GM12878 (cell line): ENCODE measurements at regions not wholly inside any gene's neighbourhood (a gene's known extent, or its start where the extent isn't known, plus 50 kb on each side); places are given as distances from the start of the nearest gene placed in this dataset.

Experiments
- ATAC-seq: fragments of 200-7000 bp; cut with Tn5 transposase; 3 replicates; pipeline ENCODE4 v1.9.1; 2020; ENCODE audit warnings: mild to moderate bottlenecking, moderate library complexity
- BruUV-seq: library from RNA; stranded (reverse); fragments of 400-500 nt; replicated peaks from 2 replicates; lab custom pipeline; 2021; lab: Mats Ljungman, UMichigan
- CTCF ChIA-PET: fragments of 300-600 bp; sonication (Branson Sonifier 250); formaldehyde crosslinking; extraction: SDS; loops from one replicate; lab custom pipeline; 2021; ENCODE audit warnings: inconsistent platforms; lab: Yijun Ruan, JAX
- POLR2A ChIA-PET: fragments of 350-600 bp; formaldehyde crosslinking; extraction: SDS; loops from one replicate; lab custom pipeline; 2021; ENCODE audit warnings: inconsistent platforms; lab: Charles Lee
- RAD21 ChIA-PET: fragments of 300-600 bp; sonication (Branson Sonifier 250); formaldehyde crosslinking; loops from one replicate; lab custom pipeline; 2023; ENCODE audit warnings: antibody characterized with exemption; ENCODE audit not compliant: unreplicated experiment; lab: Charles Lee
- SMC1A ChIA-PET: fragments of 300-600 bp; sonication (Branson Sonifier 250); formaldehyde crosslinking; loops from one replicate; lab custom pipeline; 2023; ENCODE audit not compliant: unreplicated experiment, uncharacterized antibody; lab: Charles Lee
- DNase-seq: peaks from one replicate; pipeline ENCODE4 v3.0.0-alpha.2; 2011; ENCODE audit warnings: low read depth, low spot score
- FAIRE-seq: peaks from 3 replicates; lab custom pipeline; 2011; peaks lifted over from hg19 to GRCh38; lab: Jason Lieb, UNC
- H2AFZ ChIP-seq: 2 replicates; pipeline ENCODE4 v1.6.0; 2011; ENCODE audit warnings: low read depth, low read length, control low read depth; ENCODE audit not compliant: control insufficient read depth
- H3K27ac ChIP-seq: 2 replicates; pipeline ENCODE4 v1.5.1; 2011; ENCODE audit warnings: control low read depth; ENCODE audit not compliant: control insufficient read depth, insufficient read depth
- H3K27me3 ChIP-seq, 2 experiments: replicated peaks in 1 of 2; 2 replicates each; pipeline versions ENCODE4 v1.6.0 to v1.6.1; 2011; ENCODE audit warnings: low read length in 1 of 2; ENCODE audit not compliant: control insufficient read depth in 2 of 2, insufficient read depth in 2 of 2
- H3K36me3 ChIP-seq, 2 experiments: 2 replicates each; pipeline ENCODE4 v1.5.1; 2011; ENCODE audit warnings: low read length in 1 of 2; ENCODE audit not compliant: control insufficient read depth in 2 of 2, insufficient read depth in 2 of 2
- H3K4me1 ChIP-seq: 2 replicates; pipeline ENCODE4 v1.6.1; 2011; ENCODE audit warnings: mild to moderate bottlenecking, low read length, moderate library complexity, mixed read lengths; ENCODE audit not compliant: control insufficient read depth, insufficient read depth
- H3K4me2 ChIP-seq: 2 replicates; pipeline ENCODE4 v1.6.0; 2011; ENCODE audit warnings: control low read depth; ENCODE audit not compliant: control insufficient read depth, insufficient read depth
- H3K4me3 ChIP-seq: fragments of 200-600 bp; sonication (generic); 2 replicates; pipeline ENCODE4 v1.5.1; 2016
- H3K79me2 ChIP-seq: 2 replicates; pipeline ENCODE4 v1.6.0; 2011; ENCODE audit warnings: low read length; ENCODE audit not compliant: control insufficient read depth, insufficient read depth
- H3K9ac ChIP-seq: 2 replicates; pipeline ENCODE4 v1.8.0; 2011; ENCODE audit warnings: low read length, control low read depth, mixed read lengths; ENCODE audit not compliant: control insufficient read depth, insufficient read depth
- H3K9me3 ChIP-seq: replicated peaks from 3 replicates; pipeline ENCODE4 v1.5.1; 2011; ENCODE audit warnings: mild to moderate bottlenecking, low read length; ENCODE audit not compliant: control insufficient read depth, insufficient read depth
- H4K20me1 ChIP-seq: 2 replicates; pipeline ENCODE4 v1.6.0; 2011; ENCODE audit not compliant: control insufficient read depth, insufficient read depth
- ETV6 ChIP-seq, 2 experiments: fragments of 450-650 bp in 1 of 2; IDR thresholded peaks in 1 of 2; conservative IDR thresholded peaks in 1 of 2; 2 replicates each; pipeline ENCODE4 v1.6.1; 2014; ENCODE audit warnings: antibody characterized with exemption in 1 of 2, borderline replicate concordance in 1 of 2, low read depth in 1 of 2, mild to moderate bottlenecking in 1 of 2, moderate library complexity in 1 of 2
- GABPA ChIP-seq: IDR thresholded peaks from 2 replicates; pipeline ENCODE4 v1.6.1; 2014; ENCODE audit warnings: antibody characterized with exemption, low read depth, mild to moderate bottlenecking, inconsistent platforms
- HDAC6 ChIP-seq: fragments of 200-600 bp; sonication (generic); IDR thresholded peaks from one replicate; pipeline ENCODE4 v1.8.0; 2017; ENCODE audit warnings: antibody characterized with exemption; ENCODE audit not compliant: unreplicated experiment
- IRF4 ChIP-seq: IDR thresholded peaks from 2 replicates; pipeline ENCODE4 v1.6.1; 2011; ENCODE audit warnings: low read depth, low read length
- MTA3 ChIP-seq: IDR thresholded peaks from 2 replicates; pipeline ENCODE4 v1.6.1; 2012; ENCODE audit warnings: low read length, inconsistent platforms, borderline replicate concordance
- POLR2A ChIP-seq: IDR thresholded peaks from 2 replicates; pipeline ENCODE4 v1.6.1; 2011; ENCODE audit warnings: low read depth, mild to moderate bottlenecking, low read length
- WGBS: methylation state at CpG from one replicate; pipeline ENCODE4 v1.1.6; 2016; ENCODE audit warnings: low lambda C conversion rate; ENCODE audit not compliant: insufficient replicate concordance, insufficient coverage; ENCODE audit errors: missing lambda C conversion rate; 5-methylcytosine and 5-hydroxymethylcytosine counted together
- in situ Hi-C: fragments of 300-500 bp; cut with MboI; formaldehyde crosslinking; loops from 9 replicates; pipeline ENCODE4 v1.14.3; 2018; ENCODE audit warnings: mixed read lengths
- intact Hi-C: fragments of 100-400 bp; cut with micrococcal nuclease; formaldehyde crosslinking; loops from one replicate; pipeline ENCODE4 v1.14.2; 2022; ENCODE audit not compliant: unreplicated experiment
- TF ChIP-seq, protein P1 (sequence below): IDR thresholded peaks from 2 replicates; pipeline ENCODE4 v1.6.1; 2012; ENCODE audit warnings: low read depth, low read length, improper control_type of control experiment
- TF ChIP-seq, protein P2 (sequence below): fragments of 450-650 bp; IDR thresholded peaks from 2 replicates; pipeline ENCODE4 v1.6.1; 2017; ENCODE audit warnings: mild to moderate bottlenecking, low read depth, inconsistent platforms; ENCODE audit not compliant: poor library complexity, severe bottlenecking
- TF ChIP-seq, protein P3 (sequence below): IDR thresholded peaks from 2 replicates; pipeline ENCODE4 v1.6.1; 2011; ENCODE audit warnings: low read depth, mild to moderate bottlenecking, low read length, moderate library complexity, borderline replicate concordance; ENCODE audit errors: extremely low read depth

DNA sequence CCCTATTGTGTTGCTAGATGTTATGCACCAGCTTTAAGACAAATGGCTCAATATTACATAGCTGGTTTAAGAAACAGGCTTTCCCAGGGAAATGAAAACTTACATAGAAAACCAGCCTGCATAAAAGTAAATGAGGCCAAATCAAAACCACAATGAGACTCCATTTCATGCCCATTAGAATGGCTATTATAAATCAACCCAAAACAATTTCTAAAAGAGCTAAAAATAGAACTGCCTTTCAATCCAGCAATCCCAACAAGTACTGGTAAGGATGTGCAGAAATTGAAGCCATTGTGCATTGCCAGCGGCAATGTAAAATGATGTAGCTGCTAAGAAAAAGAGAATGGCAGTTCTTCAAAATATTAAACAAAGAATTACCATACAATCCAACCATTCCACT lies 1170.0 kb upstream of the CDH9 start:
- RAD21 ChIA-PET, result no interaction called here

More for the DNA sequence above, 1170.0 kb upstream of the CDH9 start:
- Histone ChIP-seq H2AFZ (no peak overlapping the region), H3K4me1 (no peaks in the 10 kb centered on the region), H3K27ac (no peak overlapping the region), H4K20me1 (no peaks in the 10 kb centered on the region), H3K79me2 (no peaks in the 10 kb centered on the region), H3K4me2 (no peak overlapping the region), H3K9me3 (no peaks in the 10 kb centered on the region), H3K4me3 (no peak overlapping the region), H3K36me3 (no peaks in the 10 kb centered on the region), H3K27me3 (no peaks in the 10 kb centered on the region)
- FAIRE-seq (no peak), ATAC-seq (no peak)
- intact Hi-C loops (no loop called here), in situ Hi-C loops (no loop called here)
- no TSS peak for BruUV-seq
- SMC1A ChIA-PET, result interaction anchor here (1.0 kb wide), 1 partner anchor 8 kb away, joined by 3 read pairs; no protein-coding TSS in a partner anchor
- 7% methylated on average over 1 of the region's 1 CpG for WGBS
- CTCF ChIA-PET, result interaction anchor here (1.8 kb wide), 1 partner anchor 12 kb away, joined by 8 read pairs; no protein-coding TSS in a partner anchor
- TF ChIP-seq, protein P1, sequence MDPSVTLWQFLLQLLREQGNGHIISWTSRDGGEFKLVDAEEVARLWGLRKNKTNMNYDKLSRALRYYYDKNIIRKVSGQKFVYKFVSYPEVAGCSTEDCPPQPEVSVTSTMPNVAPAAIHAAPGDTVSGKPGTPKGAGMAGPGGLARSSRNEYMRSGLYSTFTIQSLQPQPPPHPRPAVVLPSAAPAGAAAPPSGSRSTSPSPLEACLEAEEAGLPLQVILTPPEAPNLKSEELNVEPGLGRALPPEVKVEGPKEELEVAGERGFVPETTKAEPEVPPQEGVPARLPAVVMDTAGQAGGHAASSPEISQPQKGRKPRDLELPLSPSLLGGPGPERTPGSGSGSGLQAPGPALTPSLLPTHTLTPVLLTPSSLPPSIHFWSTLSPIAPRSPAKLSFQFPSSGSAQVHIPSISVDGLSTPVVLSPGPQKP, result no peak
- TF ChIP-seq POLR2A (no peak), ETV6 (conservative IDR thresholded peaks at IDR 0.05 in 1 of 2, IDR thresholded peaks at IDR 0.05 in 1 of 2; ENCODE audit: borderline replicate concordance in 1 of 2, low read depth in 1 of 2) (no peak), MTA3 (no peak), HDAC6 (no peak), IRF4 (no peak), GABPA (no peak)
- TF ChIP-seq, protein P2, sequence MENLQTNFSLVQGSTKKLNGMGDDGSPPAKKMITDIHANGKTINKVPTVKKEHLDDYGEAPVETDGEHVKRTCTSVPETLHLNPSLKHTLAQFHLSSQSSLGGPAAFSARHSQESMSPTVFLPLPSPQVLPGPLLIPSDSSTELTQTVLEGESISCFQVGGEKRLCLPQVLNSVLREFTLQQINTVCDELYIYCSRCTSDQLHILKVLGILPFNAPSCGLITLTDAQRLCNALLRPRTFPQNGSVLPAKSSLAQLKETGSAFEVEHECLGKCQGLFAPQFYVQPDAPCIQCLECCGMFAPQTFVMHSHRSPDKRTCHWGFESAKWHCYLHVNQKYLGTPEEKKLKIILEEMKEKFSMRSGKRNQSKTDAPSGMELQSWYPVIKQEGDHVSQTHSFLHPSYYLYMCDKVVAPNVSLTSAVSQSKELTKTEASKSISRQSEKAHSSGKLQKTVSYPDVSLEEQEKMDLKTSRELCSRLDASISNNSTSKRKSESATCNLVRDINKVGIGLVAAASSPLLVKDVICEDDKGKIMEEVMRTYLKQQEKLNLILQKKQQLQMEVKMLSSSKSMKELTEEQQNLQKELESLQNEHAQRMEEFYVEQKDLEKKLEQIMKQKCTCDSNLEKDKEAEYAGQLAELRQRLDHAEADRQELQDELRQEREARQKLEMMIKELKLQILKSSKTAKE, result no peak
- TF ChIP-seq, protein P3, sequence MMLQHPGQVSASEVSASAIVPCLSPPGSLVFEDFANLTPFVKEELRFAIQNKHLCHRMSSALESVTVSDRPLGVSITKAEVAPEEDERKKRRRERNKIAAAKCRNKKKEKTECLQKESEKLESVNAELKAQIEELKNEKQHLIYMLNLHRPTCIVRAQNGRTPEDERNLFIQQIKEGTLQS, result no peak
- TF ChIP-seq, all 136 proteins: peak for 0
- no peak for DNase-seq
- POLR2A ChIA-PET, result no interaction called here
- H3K9ac ChIP-seq, result no peak overlapping the region
